HG03442 (cell line): ENCODE measurements at regions not wholly inside any gene's neighbourhood (a gene's known extent, or its start where the extent isn't known, plus 50 kb on each side); places are given as distances from the start of the nearest gene placed in this dataset.
"Not testable (repeated sequence)": the region's sequence is repeated elsewhere in the genome, so short reads cannot be mapped to it uniquely, and the experiment has no call there.

Experiments
- ATAC-seq: cut with Tn5 transposase; IDR thresholded peaks from one replicate; pipeline ENCODE4 v1.9.1; 2021; ENCODE audit warnings: mild to moderate bottlenecking, moderate library complexity; ENCODE audit not compliant: unreplicated experiment

- ATAC-seq: no peak
Measured at GRCh38 chr14:105910426-105910825, 384.0 kb downstream of the TMEM121 start.

- no peak for ATAC-seq
Measured at GRCh38 chr14:105911006-105911847, 384.8 kb downstream of the TMEM121 start.

- ATAC-seq: not testable (repeated sequence)
Measured at GRCh38 chr14:105911848-105912292, 385.5 kb downstream of the TMEM121 start.

- ATAC-seq: no peak
Measured at GRCh38 chr14:105912641-105913180, 386.3 kb downstream of the TMEM121 start.

- no peak for ATAC-seq
Measured at GRCh38 chr14:105913221-105913620, 386.8 kb downstream of the TMEM121 start.

GRCh38 chr14:105913861-105914260, 387.5 kb downstream of the TMEM121 start:
- no peak for ATAC-seq

- not testable (repeated sequence) for ATAC-seq
Measured at GRCh38 chr14:105914281-105914680, 387.9 kb downstream of the TMEM121 start.

GRCh38 chr14:105914738-105915385, 388.5 kb downstream of the TMEM121 start:
- ATAC-seq: no peak

- ATAC-seq: not testable (repeated sequence)
Measured at GRCh38 chr14:105915546-105915945, 389.2 kb downstream of the TMEM121 start.

- ATAC-seq: not testable (repeated sequence)
Measured at GRCh38 chr14:105917136-105917932, 391.0 kb downstream of the TMEM121 start.

- no peak for ATAC-seq
Measured at GRCh38 chr14:105917933-105918436, 391.6 kb downstream of the TMEM121 start.

- no peak for ATAC-seq
Measured at GRCh38 chr14:105918496-105919262, 392.3 kb downstream of the TMEM121 start.

GRCh38 chr14:105919458-105920150, 393.2 kb downstream of the TMEM121 start:
- no peak for ATAC-seq

- not testable (repeated sequence) for ATAC-seq
Measured at GRCh38 chr14:105920151-105920700, 393.8 kb downstream of the TMEM121 start.

GRCh38 chr14:105920803-105921755, 394.7 kb downstream of the TMEM121 start:
- ATAC-seq: not testable (repeated sequence)

- ATAC-seq: not testable (repeated sequence)
Measured at GRCh38 chr14:105921781-105922180, 395.4 kb downstream of the TMEM121 start.

- not testable (repeated sequence) for ATAC-seq
Measured at GRCh38 chr14:105923520-105924191, 397.3 kb downstream of the TMEM121 start.
